NCI-H460 (cell line): ENCODE measurements at regions not wholly inside any gene's neighbourhood (a gene's known extent, or its start where the extent isn't known, plus 50 kb on each side); places are given as distances from the start of the nearest gene placed in this dataset.

ENCODE experiments used
- DNase-seq: peaks from one replicate; pipeline ENCODE4 v3.0.0-alpha.2; 2016; ENCODE audit warnings: low read depth; ENCODE audit errors: extremely low read depth

DNA sequence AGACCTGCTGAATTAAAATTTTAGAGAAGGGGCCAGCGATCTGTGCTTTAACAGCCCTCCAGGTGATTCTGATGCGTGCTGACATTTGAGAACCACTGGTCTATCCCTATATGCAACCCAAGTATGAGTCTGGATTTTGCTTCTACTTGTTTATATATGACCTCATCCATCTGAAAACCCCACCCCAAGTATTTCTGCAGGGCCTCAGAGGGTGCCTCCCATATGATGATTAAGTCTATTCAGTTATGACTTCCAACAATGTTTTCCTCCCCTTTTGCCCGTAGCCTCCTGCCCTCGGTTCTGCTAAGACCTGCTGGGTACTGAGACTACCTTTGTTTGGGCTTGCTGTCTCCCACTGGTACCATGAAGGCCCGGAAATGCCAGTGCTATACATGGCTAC lies 376.0 kb upstream of the SMARCA2 start:
- no peak for DNase-seq

DNA sequence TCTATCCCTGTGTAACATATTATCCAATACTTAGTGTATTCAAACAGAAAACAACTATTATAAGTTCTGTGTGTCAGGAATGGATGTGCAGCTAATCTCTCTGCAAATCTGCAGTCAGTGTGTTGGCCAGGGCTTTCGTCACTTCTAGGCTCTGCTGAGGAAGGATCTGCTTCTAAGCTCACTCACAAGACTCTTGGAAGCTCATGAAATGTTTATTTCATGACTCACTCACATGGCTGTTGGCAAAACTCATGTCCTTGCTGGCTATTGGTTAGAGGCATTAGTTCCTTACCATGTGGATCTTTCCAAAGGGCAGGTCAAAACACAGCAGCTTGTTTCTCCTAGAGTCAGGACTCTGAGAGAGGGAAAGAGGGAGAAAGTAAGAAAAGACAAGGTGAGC lies 367.4 kb upstream of the SMARCA2 start:
- no peak for DNase-seq

DNA sequence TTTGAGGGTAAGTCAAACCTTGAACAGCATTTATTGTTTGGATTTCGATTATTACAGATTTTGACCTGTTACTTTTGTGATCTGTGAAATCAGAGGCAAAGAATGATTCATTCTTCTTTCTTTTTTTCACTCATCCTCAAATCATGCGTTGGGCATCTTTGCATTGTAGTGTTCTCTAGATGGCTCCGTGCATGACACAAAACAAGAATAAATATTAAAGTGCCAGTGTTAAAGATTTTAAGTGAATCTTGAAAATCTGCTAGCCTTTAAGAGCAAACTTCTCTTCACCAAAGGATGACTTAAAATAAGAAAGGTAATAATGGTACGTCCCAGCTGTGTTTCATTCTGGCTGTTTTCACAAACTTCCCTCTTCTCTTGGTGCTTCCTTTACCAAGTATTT lies 361.9 kb upstream of the SMARCA2 start:
- DNase-seq, result no peak

DNA sequence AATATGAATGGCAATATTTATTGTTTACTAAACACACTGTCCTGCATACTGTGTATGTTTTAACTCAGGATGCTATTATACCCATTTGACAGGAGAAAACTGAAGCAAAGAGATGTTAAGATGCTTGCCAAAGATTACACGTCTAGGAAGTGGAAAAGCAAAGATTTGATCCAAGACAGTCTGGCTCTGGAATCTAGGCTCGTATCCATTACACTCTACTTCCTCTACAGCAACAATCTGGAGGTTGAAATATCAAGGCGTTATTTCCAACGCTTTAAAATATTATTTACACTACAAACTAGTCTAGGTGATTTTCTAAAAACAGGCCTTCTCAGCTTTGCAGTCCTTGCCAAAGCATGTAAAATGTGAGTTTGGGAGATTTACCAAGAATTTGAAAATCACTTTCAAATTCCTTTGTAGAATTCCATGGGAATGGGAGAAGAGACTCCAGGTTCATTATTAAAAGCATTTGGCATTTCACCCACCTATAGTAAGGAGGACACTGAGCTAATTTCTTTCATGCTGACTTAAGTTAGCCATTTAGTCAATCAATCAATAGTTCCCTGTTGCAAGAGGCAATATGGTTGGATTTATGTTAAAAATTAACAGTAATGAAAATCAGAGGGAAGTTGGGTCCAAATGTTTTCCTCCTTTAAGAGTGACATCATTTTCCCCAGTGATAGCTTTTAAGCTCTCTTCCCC lies 356.3 kb upstream of the SMARCA2 start:
- no peak for DNase-seq

DNA sequence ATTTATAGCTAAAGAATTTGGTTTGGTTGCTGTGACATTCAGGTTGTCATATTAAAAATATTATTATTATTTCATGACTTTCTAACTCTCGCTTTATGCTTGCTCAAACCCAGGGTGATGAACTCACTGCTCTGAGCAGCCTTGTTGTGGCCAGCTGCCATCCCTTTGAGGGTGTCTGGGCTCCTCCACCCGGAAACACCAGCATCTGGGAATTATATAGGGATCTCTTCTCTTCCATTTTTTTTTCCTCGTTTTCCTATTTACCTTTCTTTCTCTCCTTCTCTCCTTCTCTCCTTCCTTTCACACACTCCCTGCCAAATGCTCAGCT lies 355.8 kb upstream of the SMARCA2 start:
- no peak for DNase-seq

DNA sequence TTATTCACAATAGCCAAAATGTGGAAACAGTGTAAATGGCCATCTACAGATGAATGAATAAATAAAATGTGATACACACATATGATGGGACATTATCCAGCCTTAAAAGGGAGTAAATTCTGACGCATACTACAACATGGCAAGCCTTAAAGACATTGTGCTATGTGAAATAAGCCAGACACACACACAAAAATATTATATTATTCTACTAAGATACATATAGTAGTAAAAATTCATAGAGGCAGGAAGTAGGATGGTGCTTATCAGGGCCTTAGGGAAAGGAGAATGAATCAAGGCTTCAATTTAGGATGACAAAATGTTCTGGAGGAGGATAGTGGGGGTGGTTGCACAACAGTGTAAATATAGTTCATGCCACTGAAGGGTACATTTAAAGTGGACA lies 346.7 kb upstream of the SMARCA2 start:
- no peak for DNase-seq

DNA sequence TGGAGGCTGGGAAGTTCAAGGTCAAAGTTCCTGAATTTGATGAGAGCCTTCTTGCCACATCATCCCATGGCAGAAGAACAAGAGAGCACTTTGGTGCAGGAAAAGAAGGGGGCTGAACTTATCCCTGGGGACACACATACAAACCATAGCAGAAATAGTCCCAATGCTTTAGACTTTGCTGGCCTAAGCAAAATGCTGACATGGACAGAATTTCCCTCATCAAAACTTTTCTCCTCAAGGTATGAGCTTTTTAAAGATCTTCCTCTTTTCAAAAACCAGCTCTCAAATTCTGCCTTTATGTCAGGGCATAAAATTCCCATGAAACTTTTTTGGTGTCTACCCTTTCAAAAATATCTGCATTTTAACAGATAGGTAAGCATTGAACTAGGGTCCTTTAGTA lies 341.8 kb upstream of the SMARCA2 start:
- no peak for DNase-seq

DNA sequence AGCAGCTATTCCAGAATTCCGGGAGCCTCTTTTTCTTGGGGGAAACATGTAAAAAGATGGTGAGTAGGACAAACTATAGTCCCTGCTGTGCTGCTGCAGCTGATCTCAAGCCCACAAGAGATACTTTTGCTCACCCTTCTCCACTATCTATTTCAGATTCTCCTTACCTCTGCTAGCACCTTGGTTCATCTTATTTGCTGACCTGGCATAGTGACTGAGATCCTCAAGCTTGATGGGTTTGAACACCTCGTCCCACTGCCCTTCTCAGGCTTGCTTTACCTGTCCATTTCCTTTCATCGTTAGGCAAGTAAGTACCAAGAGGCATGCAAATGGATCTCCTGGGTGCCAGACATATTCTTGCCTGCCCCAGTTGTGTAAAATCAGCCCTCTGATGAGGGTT lies 338.4 kb upstream of the SMARCA2 start:
- no peak for DNase-seq

DNA sequence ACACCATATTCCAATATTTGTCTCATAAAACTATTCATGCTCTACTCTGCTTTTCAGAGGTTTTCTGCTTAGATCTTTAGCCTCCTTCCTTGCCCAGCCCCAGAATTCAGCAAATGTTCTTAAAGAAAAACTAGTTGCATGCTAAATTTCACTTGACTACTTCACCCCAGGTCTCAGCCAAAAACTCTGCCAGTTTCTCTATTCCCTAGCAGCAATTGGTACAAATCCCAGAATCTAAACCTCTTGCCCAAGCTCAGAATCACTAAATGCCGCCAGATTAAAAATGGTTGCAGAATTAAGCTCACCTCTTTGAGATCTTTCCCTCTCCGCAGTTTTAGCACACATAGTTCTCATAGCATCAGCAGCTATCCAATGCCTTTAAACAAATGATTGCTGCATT lies 331.2 kb upstream of the SMARCA2 start:
- DNase-seq, result no peak

DNA sequence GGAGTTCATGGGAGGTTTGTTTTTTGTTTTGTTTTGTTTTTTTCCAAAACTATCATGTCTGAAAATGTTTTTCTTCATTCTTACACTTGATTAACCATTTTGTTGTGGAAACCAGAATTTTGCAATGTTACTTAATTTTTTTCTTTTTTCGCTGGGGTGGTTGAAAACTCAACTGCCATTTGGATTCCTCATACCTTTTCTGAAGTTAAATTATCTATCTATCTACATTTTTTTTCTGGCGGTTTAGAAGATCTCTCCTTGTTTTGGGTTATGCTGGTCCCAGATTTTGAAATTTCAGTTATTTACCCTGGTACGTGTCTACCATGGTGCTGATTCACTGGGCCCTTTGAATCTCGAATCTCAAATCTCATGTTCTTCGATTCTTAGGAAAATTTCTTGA lies 316.2 kb upstream of the SMARCA2 start:
- no peak for DNase-seq

DNA sequence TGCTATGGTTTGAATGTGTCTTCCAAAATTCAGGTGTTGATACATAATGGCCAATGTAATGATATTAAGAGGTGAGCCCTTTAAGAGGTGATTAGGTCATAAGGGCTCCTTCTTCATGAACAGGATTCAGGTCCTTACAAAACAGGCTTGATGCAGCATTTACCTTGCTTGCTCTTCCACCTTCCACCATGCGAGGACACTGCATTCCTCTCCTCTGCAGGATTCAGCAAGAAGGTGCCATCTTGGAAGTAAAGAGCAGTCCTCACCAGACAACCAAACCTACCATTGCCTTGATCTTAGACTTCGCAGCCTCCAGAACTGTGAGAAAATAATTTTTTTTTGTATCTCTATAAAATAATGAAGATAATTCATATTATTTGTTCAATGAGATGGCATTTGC lies 314.0 kb upstream of the SMARCA2 start:
- DNase-seq, result no peak

DNA sequence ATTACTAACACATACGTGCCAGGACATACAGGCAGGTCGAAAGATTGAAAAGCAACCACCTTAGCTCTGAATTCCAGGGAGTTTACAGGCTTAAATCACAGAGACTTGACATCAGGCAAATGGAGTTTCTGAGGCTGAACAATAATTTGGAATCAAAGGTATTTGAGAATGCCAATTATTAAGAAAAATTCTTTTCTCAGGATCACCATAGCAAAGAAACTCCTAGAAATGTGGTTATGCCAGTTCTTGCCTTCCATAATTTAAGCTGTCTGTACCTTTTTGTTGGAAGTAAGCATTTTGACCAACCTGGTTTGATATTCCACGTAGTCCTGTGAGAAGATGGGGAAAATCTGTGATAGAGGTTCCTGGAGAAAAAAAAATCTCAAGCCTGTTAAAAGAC lies 312.4 kb upstream of the SMARCA2 start:
- DNase-seq, result no peak

DNA sequence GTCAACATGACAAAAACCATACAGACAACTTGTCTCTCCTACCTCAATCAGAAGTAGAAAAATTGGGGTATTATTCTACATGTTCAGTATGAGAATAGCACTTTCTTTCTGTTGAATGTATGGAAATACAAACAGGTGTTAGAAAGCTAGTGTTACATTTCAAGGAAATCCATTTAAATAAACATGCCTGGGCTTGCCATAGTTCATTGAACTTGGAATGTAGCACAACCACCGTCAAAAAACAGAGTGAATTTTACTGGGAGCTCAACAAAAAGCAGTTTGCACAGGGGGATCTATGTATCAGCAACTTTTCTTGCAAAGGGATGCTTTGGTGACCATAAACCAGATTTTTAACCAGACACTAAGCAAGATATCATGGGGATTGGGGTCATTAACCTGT lies 307.9 kb upstream of the SMARCA2 start:
- DNase-seq, result no peak

DNA sequence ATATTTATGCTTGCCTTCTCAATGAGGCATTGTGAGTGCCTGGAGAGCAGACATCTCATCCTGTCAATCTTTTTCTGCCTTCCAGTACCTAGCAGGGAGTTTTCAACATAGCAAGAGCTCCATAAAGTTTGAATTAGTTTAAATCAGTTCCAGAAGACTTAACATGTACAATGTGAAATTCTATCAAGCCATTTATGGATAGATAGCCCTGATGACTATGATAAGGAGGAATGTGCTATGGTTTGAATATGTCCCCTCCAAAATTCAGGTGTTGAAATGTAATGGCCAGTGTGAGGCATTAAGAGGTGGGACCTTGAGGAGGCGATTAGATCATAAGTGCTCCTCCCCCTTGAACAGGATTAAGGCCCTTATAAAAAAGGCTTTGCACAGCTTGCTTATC lies 306.9 kb upstream of the SMARCA2 start:
- no peak for DNase-seq

DNA sequence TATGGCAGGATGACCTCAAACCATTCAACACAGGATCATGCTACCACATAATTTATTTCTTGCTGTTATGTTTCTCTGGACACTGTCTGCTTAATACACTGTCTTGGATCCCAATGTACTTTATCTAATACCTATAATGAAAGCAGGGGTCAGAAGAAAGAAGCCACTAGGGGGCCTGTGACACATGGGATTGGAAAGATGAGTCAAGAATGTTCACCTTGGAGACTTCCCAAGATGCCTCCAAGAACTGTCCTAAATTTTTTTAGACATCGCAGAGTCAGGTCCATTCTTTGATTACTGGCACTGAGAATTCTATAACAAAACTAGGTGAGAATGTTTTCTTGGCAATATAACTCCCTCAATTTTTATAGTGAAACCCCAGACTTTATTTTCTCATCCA lies 305.8 kb upstream of the SMARCA2 start:
- DNase-seq, result no peak

DNA sequence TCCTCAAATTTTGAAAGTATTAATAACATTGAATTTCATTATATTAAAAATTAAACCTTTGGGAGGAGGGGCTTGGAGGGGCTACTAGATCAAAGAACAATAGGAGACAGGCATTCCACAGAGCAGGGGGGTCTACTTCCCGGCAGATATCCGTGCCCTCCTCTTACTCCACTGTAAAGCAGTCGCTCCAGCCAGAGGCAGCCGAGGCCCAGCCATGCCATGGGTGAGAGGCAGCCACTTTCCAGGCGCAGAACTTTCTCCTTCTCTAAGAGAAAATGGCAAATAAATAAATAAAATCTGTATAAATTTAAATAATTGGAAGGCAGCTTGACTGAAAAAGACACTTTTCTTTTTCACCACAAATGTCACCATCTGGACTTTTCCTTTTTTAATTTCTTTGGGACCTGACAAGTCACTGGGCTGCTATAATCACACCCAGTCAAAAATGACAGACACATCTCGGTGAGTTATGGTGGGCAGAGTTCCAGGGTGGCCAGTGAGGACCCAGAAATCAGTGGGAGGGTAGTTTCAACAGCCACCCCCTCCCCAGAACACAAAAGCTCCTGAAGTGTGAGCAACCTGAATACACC lies 302.2 kb upstream of the SMARCA2 start:
- no peak for DNase-seq

DNA sequence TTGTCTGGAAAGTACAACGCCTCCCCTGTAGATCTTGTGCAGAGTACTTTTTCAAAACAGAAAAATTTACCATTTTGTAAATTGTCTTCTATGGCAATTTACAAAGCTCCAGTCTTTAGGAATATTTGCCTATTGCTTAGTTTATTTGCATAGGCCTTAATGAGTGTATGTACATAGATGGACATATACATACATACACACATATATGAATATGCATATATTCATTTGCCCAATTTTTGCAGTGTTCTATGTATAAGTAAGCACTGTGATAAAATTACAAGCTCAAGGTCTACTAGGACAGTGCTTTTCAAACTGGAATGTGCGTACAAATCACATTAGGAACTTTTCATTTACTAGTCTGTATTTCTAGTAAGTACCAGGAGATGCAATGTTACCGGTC lies 301.3 kb upstream of the SMARCA2 start:
- no peak for DNase-seq

DNA sequence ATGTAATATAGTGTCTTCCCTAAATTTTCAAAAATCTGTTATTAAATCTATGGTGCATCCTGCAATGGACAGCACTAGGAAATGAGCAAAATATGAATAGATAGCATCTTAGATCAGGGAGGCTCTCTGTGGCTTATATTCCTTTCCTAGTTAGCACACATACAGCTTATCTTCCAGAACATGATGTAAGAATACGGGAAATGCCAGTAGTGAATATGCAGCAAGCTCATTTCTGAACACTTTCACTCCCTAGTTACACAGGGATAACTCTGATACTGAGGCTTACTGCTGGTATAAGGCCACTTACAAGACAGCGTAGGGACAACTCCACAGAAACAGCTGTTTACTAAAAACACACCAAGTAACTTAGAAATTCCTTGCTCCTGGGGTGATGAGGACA lies 297.3 kb upstream of the SMARCA2 start:
- DNase-seq, result no peak

DNA sequence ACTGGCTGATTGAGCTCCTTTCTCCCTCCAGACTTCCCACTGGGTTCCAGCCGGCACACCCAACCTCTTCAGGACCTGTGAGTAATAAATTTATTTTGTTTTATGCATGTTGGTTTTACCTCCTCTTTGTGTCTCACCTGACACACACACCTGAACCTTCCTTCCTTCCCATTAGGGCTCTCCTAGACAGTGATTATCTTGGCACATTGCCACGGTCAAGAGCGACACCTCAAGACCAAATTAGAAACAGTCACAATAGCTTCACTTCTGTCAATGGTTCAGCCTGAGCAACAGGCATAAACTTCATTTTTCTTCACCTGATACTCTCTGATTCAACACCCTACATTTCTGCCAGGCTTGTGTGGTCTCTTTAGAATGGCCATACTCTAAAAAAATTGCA lies 296.3 kb upstream of the SMARCA2 start:
- DNase-seq, result no peak

DNA sequence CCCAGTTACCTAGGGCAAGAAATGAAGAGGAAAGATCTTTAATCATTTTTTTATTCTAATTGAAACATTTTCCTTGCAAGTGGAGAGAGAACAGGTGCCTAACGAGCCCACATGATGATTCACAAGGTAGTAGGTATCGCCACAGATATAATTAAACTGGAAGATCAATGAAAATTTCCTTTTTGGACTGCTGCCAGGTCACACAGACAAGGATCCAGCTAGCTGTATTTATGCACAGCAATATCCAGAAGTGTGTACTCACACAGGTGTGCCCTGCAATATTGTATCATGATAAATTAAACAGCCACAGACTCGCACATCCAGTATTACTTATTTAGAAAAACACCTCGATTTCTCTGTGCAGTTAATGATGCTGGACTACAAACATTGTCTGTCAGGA lies 294.0 kb upstream of the SMARCA2 start:
- no peak for DNase-seq

DNA sequence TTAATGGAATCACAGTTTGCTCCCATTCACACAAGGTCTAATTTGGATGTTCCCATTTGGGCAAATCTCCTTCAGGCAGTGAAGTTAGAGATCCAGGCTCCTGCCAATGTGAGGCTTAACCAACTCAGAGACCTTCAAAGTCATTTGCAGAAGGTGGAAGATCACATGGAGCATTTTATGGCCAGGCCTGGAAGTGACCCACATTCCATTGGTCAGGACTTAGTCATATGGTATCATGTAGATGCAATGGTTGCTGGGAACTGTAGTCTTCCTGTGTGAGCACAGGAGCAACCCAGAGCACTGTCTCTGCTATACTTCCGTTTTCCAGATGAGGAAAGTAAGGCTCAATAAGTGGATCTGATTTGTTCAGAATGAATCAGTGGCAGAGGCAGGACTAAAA lies 292.7 kb upstream of the SMARCA2 start:
- DNase-seq, result no peak

DNA sequence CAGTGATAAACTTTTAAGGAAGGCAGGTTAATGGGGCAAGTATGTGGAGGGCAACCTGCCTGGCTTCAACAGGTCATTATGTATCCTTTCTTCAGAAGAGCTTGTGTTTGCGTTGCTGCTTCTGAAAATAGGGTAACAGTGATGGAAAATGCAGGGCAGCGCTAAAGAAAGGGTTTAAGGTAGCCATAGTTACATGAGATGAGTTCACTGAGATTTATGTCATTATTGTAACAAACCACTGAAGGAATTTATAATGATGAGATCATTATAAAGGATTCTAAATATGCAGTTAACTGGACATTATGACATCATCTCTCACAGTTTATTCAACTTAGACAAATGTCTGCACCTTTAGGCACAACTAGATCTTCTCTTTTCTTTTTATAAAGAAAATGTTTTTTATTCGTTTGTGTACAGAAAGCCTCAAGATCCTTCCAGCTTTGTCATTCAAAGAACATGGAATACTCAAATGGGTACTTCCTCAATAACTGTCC lies 291.6 kb upstream of the SMARCA2 start:
- no peak for DNase-seq
